ENCODE measurements at regions not wholly inside any gene's neighbourhood (a gene's known extent, or its start where the extent isn't known, plus 50 kb on each side); places are given as distances from the start of the nearest gene placed in this dataset.
A peak's percentile ranks its signal among the peaks of the same experiment; 100 is the strongest.

DNA sequence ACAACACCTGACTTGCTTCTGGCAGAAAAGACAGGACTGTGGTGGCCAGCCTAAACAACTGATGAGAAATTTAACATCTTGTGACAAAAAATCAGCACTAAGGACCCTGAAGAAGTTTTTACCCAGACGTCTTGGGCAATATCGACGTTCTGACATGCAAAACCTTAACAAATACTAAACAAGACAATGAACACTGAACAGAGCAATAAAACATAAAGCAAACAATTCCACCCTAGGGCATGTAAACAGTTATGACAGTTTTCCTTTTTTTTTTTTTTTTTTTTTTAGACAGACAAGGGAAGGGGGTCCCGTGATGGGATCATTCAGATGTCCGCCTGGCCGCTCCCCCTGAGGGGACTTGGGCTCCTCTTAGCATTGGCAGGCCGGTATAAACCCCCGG is 738.0 kb downstream of the SI start:
- Histone ChIP-seq H3K9ac (ENCODE audit: low read length) (no peak overlapping the region), H2BK5ac (ENCODE audit: low read depth, low read length, poor library complexity, severe bottlenecking) (no peak overlapping the region), H3K9me3 (ENCODE audit: control insufficient read depth, low read length) (no peaks in the 10 kb centered on the region), H3K4ac (ENCODE audit: low read depth in 1 of 2, low read length in 2 of 2) (no peak overlapping the region), H2BK15ac (ENCODE audit: low read depth, poor library complexity, severe bottlenecking) (no peak overlapping the region), H2AK5ac (ENCODE audit: low read length, severe bottlenecking) (no peak overlapping the region), H3K79me1 (replicated peaks; ENCODE audit: low read length, poor library complexity, severe bottlenecking) (no peaks in the 10 kb centered on the region), H3K14ac (ENCODE audit: low read length in 2 of 2) (no peak overlapping the region), H2BK12ac (ENCODE audit: low read length in 2 of 2) (no peak overlapping the region), H3K4me1 (ENCODE audit: control insufficient read depth, insufficient read depth, low read depth, low read length) (no peaks in the 10 kb centered on the region), H3K27ac (ENCODE audit: low read length, poor library complexity, severe bottlenecking) (no peak overlapping the region), H3K18ac (ENCODE audit: low read depth in 1 of 2, low read length in 2 of 2) (no peak overlapping the region), H2BK120ac (ENCODE audit: low read depth, low read length) (no peak overlapping the region), H3K4me2 (ENCODE audit: low read length, poor library complexity, severe bottlenecking) (no peak overlapping the region), H3K27me3 (ENCODE audit: control insufficient read depth in 1 of 2, insufficient read depth in 1 of 2, low read length in 2 of 2) (no peaks in the 10 kb centered on the region), H3K23ac (ENCODE audit: low read length in 2 of 2) (no peak overlapping the region), H3K4me3 (ENCODE audit: insufficient read depth in 1 of 2, low read depth in 1 of 2, low read length in 2 of 2) (no peak overlapping the region), H4K91ac (ENCODE audit: low read length) (no peak overlapping the region), H4K8ac (ENCODE audit: low read length) (no peak overlapping the region), H3K36me3 (ENCODE audit: control insufficient read depth in 1 of 2, insufficient read depth in 2 of 2, low read depth in 1 of 2, low read length in 2 of 2) (no peaks in the 10 kb centered on the region), H2AFZ (ENCODE audit: low read depth, low read length) (no peak overlapping the region)
- 88% methylated on average over 8 of the region's 8 CpGs for WGBS
- no peak for DNase-seq

DNA sequence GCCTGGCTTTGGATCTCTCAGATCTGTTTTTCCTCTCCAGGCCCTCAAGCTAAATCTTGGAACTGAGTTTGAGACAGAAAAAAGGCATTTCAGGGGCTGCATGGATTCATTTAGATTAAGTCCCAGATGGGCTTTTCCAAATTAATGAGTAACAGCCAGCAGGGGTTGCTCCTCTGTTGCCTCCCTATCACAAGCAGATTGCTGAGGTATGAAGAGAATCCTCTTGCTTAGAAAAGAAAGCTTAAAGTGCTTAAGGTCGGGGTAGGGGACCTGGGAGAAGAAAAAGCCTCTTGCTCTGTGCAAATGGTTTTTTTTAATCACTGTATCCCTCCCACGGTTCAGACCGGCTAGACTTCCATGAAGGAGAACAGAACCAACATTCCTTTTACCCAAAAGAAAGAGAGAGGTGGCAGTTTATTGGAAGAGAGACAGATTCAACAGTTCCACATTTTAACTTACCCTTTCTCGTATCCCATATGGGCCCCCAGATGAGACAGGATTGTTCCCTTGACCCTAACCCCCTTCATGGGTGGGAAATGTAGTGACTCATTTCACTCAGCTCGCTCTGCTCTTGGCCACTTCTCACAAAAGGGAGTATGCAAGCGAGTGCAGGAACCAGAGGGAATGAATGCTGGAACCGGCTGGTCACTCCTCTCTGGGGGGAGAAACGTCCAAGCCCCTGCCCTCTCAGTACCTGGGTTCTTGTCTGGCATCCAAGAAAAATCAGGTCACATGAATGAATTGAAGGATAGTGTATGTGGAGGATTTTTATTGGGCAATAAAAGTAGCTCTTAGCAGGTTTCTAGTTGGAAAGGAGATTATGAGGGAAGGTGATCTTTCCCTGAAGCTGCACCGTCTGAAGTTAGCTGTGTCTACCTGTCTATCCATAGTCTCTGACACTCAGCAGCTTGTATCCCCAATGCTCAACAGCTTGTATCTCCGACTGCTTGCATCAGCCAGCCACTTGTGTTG is 745.2 kb downstream of the SI start:
- H3K27me3 ChIP-seq (ENCODE audit: control insufficient read depth in 1 of 2, insufficient read depth in 1 of 2, low read length in 2 of 2): no peaks in the 10 kb centered on the region
- peak overlapping the region in 1 of 2 experiments; percentile 54 for H3K4me3 ChIP-seq (ENCODE audit: insufficient read depth in 1 of 2, low read depth in 1 of 2, low read length in 2 of 2)
- no peak overlapping the region for H2BK12ac ChIP-seq (ENCODE audit: low read length in 2 of 2)
- H3K36me3 ChIP-seq (ENCODE audit: control insufficient read depth in 1 of 2, insufficient read depth in 2 of 2, low read depth in 1 of 2, low read length in 2 of 2): no peaks in the 10 kb centered on the region
- H3K4me2 ChIP-seq (ENCODE audit: low read length, poor library complexity, severe bottlenecking): no peak overlapping the region
- peak overlapping the region; percentile 51 for H3K27ac ChIP-seq (ENCODE audit: low read length, poor library complexity, severe bottlenecking)
- no peak overlapping the region for H2BK5ac ChIP-seq (ENCODE audit: low read depth, low read length, poor library complexity, severe bottlenecking)
- H4K8ac ChIP-seq (ENCODE audit: low read length): no peak overlapping the region
- H3K4ac ChIP-seq (ENCODE audit: low read depth in 1 of 2, low read length in 2 of 2): no peak overlapping the region
- no peak overlapping the region for H2BK15ac ChIP-seq (ENCODE audit: low read depth, poor library complexity, severe bottlenecking)
- H4K91ac ChIP-seq (ENCODE audit: low read length): no peak overlapping the region
- no peak overlapping the region for H3K18ac ChIP-seq (ENCODE audit: low read depth in 1 of 2, low read length in 2 of 2)
- H3K23ac ChIP-seq (ENCODE audit: low read length in 2 of 2): no peak overlapping the region
- no peak overlapping the region for H2AFZ ChIP-seq (ENCODE audit: low read depth, low read length)
- 34% methylated on average over 9 of the region's 10 CpGs for WGBS
- no peak overlapping the region for H3K14ac ChIP-seq (ENCODE audit: low read length in 2 of 2)
- no peak overlapping the region for H2BK120ac ChIP-seq (ENCODE audit: low read depth, low read length)
- H3K9ac ChIP-seq (ENCODE audit: low read length): peak overlapping the region; percentile 30
- H2AK5ac ChIP-seq (ENCODE audit: low read length, severe bottlenecking): no peak overlapping the region
- DNase-seq: peak; percentile 34
- H3K79me1 ChIP-seq (replicated peaks; ENCODE audit: low read length, poor library complexity, severe bottlenecking): no peaks in the 10 kb centered on the region
- no peaks in the 10 kb centered on the region for H3K9me3 ChIP-seq (ENCODE audit: control insufficient read depth, low read length)
- H3K4me1 ChIP-seq (ENCODE audit: control insufficient read depth, insufficient read depth, low read depth, low read length): peaks cover 10% of the 10 kb centered on the region

DNA sequence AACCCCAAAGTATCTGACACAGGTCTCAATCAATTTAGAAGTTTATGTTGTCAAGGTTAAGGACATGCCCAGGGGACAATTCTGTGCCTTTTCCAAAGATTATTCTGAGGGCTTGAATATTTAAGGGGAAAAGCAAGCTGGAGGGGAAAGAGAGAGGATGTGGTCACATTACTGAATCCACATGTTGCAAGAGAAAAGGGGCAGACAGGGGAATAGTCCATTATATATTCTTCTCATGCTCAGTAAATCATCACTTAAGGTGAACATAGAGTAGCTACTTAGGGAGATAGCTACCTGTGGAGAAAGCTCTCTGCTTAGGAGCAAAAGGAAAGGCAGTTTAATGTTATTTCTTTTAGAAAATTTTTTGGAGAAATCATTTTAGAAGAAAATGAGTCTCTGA is 751.6 kb downstream of the SI start:
- Histone ChIP-seq H2BK5ac (ENCODE audit: low read depth, low read length, poor library complexity, severe bottlenecking) (no peak overlapping the region), H4K8ac (ENCODE audit: low read length) (no peak overlapping the region), H3K27ac (ENCODE audit: low read length, poor library complexity, severe bottlenecking) (no peak overlapping the region), H3K14ac (ENCODE audit: low read length in 2 of 2) (no peak overlapping the region), H2BK120ac (ENCODE audit: low read depth, low read length) (no peak overlapping the region), H4K91ac (ENCODE audit: low read length) (no peak overlapping the region), H3K23ac (ENCODE audit: low read length in 2 of 2) (no peak overlapping the region), H2AFZ (ENCODE audit: low read depth, low read length) (no peak overlapping the region), H2AK5ac (ENCODE audit: low read length, severe bottlenecking) (no peak overlapping the region), H3K4me1 (ENCODE audit: control insufficient read depth, insufficient read depth, low read depth, low read length) (peaks cover 3% of the 10 kb centered on the region), H3K4ac (ENCODE audit: low read depth in 1 of 2, low read length in 2 of 2) (no peak overlapping the region), H3K36me3 (ENCODE audit: control insufficient read depth in 1 of 2, insufficient read depth in 2 of 2, low read depth in 1 of 2, low read length in 2 of 2) (no peaks in the 10 kb centered on the region), H3K4me2 (ENCODE audit: low read length, poor library complexity, severe bottlenecking) (no peak overlapping the region), H3K9ac (ENCODE audit: low read length) (no peak overlapping the region), H2BK12ac (ENCODE audit: low read length in 2 of 2) (no peak overlapping the region), H3K18ac (ENCODE audit: low read depth in 1 of 2, low read length in 2 of 2) (no peak overlapping the region), H3K79me1 (replicated peaks; ENCODE audit: low read length, poor library complexity, severe bottlenecking) (no peaks in the 10 kb centered on the region), H3K4me3 (ENCODE audit: insufficient read depth in 1 of 2, low read depth in 1 of 2, low read length in 2 of 2) (no peak overlapping the region), H2BK15ac (ENCODE audit: low read depth, poor library complexity, severe bottlenecking) (no peak overlapping the region), H3K27me3 (ENCODE audit: control insufficient read depth in 1 of 2, insufficient read depth in 1 of 2, low read length in 2 of 2) (no peaks in the 10 kb centered on the region), H3K9me3 (ENCODE audit: control insufficient read depth, low read length) (no peaks in the 10 kb centered on the region)
- DNase-seq: no peak

DNA sequence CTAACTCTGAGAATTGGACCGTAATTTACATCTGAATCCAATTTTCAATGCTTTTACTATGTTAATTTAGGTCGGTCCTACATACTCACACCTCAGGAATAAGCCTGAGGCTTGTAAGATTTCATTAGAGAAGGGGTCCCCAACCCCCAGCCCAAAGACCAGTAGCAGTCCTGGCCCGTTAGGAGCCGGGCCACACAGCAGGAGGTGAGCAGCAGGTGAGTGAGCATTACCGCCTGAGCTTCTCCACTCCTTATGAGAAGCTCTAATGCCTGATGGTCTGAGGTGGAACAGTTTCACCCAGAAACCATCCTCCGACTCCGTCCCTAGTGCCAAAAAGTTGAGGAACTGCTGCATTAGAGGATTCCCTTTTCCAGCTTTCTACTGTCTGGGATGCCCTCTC is 757.3 kb downstream of the SI start:
- H3K14ac ChIP-seq (ENCODE audit: low read length in 2 of 2): no peak overlapping the region
- WGBS: 69% methylated on average over 7 of the region's 7 CpGs
- no peak overlapping the region for H3K4me3 ChIP-seq (ENCODE audit: insufficient read depth in 1 of 2, low read depth in 1 of 2, low read length in 2 of 2)
- no peak overlapping the region for H3K18ac ChIP-seq (ENCODE audit: low read depth in 1 of 2, low read length in 2 of 2)
- no peak for DNase-seq
- no peak overlapping the region for H2BK5ac ChIP-seq (ENCODE audit: low read depth, low read length, poor library complexity, severe bottlenecking)
- no peak overlapping the region for H4K8ac ChIP-seq (ENCODE audit: low read length)
- no peak overlapping the region for H3K23ac ChIP-seq (ENCODE audit: low read length in 2 of 2)
- H4K91ac ChIP-seq (ENCODE audit: low read length): no peak overlapping the region
- H2AFZ ChIP-seq (ENCODE audit: low read depth, low read length): no peak overlapping the region
- H3K4ac ChIP-seq (ENCODE audit: low read depth in 1 of 2, low read length in 2 of 2): no peak overlapping the region
- no peak overlapping the region for H3K4me2 ChIP-seq (ENCODE audit: low read length, poor library complexity, severe bottlenecking)
- no peak overlapping the region for H3K9ac ChIP-seq (ENCODE audit: low read length)
- H3K36me3 ChIP-seq (ENCODE audit: control insufficient read depth in 1 of 2, insufficient read depth in 2 of 2, low read depth in 1 of 2, low read length in 2 of 2): no peaks in the 10 kb centered on the region
- no peak overlapping the region for H2BK12ac ChIP-seq (ENCODE audit: low read length in 2 of 2)
- H3K9me3 ChIP-seq (ENCODE audit: control insufficient read depth, low read length): no peaks in the 10 kb centered on the region
- no peak overlapping the region for H2BK15ac ChIP-seq (ENCODE audit: low read depth, poor library complexity, severe bottlenecking)
- H2AK5ac ChIP-seq (ENCODE audit: low read length, severe bottlenecking): no peak overlapping the region
- no peaks in the 10 kb centered on the region for H3K79me1 ChIP-seq (replicated peaks; ENCODE audit: low read length, poor library complexity, severe bottlenecking)
- no peak overlapping the region for H2BK120ac ChIP-seq (ENCODE audit: low read depth, low read length)
- no peaks in the 10 kb centered on the region for H3K27me3 ChIP-seq (ENCODE audit: control insufficient read depth in 1 of 2, insufficient read depth in 1 of 2, low read length in 2 of 2)
- H3K27ac ChIP-seq (ENCODE audit: low read length, poor library complexity, severe bottlenecking): no peak overlapping the region
- H3K4me1 ChIP-seq (ENCODE audit: control insufficient read depth, insufficient read depth, low read depth, low read length): no peaks in the 10 kb centered on the region

Measured in mesenchymal stem cell (in vitro differentiated cells and primary cell).